GM21390 (cell line): ENCODE measurements at regions not wholly inside any gene's neighbourhood (a gene's known extent, or its start where the extent isn't known, plus 50 kb on each side); places are given as distances from the start of the nearest gene placed in this dataset.

Source experiments
- ATAC-seq: cut with Tn5 transposase; IDR thresholded peaks from one replicate; pipeline ENCODE4 v1.9.1; 2021; ENCODE audit not compliant: unreplicated experiment

DNA sequence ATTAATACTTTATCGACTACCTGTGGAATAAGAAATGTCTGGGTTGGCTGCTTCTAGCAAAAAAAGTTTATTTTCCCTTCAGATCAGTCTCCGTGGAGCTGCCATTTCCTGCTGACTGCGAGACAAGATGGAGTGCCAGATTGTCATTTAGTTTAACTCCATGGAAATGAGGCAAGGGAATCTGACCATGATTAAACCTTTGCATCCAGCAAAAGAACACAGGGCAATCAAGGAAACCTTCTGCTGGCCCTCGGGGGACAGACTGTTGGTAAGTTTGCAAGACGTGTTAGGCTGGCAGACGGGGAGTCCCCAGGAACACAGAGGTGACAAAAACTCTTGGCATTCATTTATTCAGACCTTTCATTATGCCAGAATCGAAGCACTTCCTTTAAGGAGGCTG lies 52.2 kb upstream of the SPACA1 start:
- ATAC-seq, result no peak

DNA sequence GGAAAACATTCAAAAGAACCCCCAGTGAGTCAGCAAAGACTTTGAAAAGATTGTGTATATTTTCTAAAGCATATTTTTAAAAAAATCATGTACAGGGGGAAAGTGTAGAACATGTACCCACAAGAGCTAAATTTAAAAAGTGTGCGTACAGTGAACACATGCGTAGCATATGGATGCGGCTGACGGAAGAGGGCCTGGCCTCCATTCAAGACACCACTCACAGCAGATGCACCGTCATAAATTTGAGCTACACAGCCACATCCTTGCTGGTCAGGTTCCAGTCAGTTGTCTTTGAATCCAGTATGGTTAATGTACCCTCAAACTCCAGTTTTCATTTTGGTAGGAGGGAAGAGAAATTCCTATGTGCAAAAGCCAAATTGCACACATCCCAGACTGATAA lies 54.3 kb upstream of the SPACA1 start:
- ATAC-seq, result no peak

DNA sequence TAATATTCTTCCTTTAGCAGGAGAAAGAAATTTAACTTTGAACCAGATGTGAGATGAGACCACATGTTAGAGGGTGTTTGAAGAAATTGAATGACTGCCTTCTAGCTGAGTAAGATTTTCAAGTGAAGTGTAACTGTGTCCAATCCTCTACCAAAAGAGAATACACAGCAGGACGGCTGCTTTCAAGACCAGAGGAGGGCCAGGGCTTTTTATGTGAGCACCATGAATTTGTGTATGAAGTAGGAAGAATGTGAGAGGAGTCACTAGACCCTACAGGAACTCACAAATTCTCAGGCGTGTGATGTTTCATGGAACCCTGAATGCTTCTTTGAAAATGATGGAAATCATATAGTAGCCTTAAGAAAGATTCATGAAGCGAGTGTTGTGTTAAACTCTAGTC lies 56.8 kb upstream of the SPACA1 start:
- no peak for ATAC-seq

DNA sequence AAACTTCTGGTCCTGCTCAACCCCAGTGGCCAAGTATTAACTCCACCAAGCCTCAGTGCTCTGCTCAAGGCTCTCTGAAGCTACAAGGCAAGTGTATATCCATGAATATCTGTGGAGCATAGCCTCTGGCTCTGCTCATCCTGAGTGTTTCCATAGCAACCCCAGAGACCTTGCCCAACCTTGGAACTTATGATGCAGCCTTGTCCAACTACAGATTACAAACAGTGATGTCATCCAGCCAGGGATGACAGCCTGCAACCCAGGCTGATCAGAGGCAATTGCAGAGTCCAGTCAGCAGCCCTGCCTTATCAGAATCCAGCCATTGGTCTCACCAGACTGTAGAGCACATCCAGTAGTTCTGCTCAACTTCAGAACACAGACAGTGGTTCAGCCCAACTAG lies 65.5 kb upstream of the SPACA1 start:
- no peak for ATAC-seq

DNA sequence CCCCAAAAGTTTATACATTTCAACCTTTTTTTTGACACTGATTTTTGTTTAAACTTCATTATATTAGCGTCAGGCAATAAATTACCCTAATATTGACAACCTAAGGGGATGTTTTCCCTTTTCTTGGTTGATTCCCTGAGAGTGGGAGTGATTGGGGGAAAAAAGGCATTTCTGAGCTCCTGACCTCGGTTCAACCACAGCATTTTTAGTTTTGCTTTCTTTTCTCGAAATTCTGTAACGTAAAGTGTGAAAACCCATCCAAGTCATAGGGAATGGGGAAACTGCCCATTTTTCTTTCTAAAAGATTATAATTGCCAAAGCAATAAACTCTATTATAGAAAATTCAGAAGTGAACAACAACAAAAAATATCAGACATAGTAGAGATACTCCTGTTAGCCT lies 67.9 kb upstream of the SPACA1 start:
- no peak for ATAC-seq

DNA sequence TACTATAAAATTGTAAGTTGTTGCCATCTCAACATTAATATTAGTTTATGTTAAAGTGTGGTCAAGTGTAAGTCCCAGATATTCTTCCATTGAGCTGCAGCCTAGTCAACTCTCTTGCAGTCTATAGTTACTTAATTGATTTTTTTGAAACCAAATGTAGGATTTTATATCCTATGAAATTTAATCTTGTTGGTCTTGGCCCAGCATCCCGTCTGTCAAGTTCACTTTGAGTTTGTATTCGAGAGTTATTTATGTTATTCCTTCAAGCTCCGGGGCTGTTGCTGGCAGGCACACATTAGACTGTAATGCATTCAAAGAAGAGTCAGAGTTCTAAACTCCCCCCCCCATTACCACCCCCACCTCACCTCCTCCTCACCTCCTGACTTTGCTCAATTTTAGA lies 71.0 kb upstream of the SPACA1 start:
- no peak for ATAC-seq

DNA sequence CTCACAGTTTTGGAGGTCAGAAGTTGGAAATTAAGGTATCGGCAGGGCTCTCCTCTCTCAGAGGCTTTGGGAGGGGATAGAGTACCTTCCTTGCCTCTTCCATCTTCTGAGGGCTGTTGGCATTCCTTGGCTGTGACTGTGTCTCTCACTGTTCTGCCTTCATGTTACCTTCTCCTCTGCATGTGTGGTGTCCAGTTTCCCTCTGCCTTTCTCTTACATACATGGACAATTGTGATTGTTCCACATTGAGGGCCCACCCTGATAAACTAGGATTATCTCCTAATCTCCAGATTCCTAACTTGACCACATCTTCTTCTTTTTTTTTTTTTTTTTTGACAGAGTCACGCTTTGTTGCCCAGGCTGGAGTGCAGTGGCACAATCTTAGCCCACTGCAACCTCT lies 72.1 kb upstream of the SPACA1 start:
- no peak for ATAC-seq

DNA sequence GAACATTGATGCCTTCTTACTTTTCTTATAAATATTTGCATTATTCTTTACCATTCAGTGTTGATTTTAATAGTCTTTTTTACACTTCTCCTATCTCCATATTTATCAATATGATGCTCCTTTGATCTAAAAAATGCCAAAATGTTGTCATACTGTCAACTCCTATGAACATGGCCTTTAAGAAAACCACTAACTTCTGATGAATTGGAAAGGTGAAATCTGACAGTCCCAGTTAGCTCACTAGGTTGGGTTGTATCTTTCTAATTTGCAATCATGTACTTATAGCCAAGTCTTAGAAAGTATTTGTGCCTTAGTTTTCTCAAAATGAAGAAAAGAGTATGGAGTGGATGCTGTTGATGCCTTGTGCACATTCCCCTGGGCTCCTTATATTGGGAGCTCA lies 75.4 kb upstream of the SPACA1 start:
- ATAC-seq, result no peak

DNA sequence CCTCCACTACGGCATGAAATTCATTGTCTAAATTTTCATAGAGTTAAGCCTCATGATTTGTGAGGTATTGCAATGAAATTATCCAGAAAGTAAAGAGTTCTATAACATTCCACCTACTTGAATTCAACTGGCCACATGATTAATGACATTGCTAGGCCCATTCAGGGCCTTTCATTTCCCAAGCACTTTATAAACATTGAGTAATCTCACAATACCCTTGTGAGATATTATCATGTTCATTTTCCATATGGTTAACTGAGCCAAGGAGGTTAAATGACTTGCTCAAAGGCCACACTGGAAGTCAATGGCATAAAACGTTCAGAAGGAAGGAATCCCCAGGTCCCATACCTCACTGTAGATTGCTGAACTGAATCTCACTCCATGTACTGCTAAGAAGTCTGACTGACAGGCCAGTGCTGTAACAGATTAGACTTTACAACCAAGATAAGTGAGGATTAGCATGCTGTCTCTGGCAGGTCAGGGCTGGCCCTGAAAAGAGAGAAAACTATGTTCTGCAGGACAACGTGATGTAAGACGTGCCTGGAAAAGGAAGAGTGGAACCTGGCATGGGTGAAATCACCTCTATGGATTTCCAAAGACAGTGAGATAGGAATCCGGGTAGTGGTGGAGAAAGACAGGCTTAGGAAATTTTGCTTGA lies 75.9 kb upstream of the SPACA1 start:
- no peak for ATAC-seq

DNA sequence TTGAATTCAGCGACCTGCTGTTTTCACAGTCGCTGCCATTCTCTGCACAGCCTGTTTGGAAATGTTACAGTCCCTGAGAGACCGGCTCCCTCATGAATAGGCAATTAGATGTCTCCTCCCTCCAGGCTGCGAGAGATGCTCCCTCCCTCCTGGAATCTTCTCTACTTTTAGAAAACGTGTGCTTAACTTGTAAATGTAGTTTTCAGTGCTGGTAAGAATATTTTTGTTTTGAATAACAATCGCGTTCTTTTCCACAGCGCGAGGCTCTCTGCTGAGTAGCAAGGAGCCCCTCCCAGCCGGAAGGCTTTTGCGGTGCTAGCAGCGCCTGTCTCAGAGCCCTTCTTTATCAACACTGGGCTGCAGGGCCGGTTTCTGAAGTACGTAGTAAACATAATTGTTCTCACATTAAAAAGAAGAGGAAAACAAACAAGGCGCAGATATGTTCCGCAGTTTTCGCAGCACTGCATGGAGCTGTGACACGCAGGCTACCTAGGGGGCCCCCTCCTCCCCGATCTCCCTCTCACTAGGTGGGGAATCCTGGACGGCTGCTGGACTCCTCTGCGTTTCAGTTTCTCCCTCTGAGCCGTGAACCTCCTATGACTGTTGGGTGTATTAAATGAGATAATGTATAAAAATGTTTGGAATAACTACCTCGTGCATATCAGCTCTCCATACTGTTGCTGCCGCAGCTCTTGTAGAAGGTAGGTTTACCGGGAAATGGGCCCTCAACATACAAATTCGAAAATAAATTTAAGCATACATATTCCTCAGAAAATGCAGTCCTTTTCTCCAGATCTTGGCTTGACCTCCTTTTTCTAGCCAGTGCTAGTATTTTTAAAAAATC lies 79.0 kb upstream of the SPACA1 start:
- ATAC-seq, result peak; percentile 75

DNA sequence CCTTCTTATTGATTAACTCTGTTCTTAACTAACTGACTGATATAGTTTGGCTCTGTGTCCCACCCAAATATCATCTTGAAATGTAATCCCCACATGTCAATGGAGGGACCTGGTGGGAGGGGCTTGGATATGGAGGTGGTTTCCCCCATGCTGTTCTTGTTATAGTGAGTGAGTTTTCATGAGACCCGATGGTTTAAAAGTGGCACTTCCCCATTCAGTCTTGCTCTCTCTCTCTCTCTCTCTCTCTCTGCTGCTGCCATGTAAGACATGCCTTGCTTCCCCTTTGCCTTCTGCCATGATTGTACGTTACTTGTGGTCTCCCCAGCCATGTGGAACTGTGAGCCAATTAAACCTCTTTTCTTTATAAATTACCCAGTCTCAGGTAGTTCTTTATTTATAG lies 81.8 kb upstream of the SPACA1 start:
- ATAC-seq, result no peak

DNA sequence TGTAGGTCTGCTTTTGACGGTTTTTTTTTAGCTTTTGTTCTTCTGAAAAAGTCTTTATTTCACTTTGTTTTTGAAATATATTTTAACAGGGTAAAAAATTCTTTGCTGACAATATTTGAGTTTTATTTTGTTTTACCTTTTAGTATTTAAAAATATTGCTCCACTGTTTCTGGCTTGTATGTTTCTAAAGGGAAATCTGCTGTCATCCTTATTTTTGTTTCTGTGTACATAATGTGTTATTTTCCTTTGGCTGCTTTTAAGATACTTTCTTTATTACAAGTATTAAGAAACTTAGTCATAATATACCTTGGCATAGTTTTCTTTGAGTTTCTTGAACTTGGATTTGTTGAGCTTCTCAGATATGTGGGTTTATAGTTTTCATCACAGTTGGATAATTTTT lies 88.6 kb upstream of the SPACA1 start:
- no peak for ATAC-seq

DNA sequence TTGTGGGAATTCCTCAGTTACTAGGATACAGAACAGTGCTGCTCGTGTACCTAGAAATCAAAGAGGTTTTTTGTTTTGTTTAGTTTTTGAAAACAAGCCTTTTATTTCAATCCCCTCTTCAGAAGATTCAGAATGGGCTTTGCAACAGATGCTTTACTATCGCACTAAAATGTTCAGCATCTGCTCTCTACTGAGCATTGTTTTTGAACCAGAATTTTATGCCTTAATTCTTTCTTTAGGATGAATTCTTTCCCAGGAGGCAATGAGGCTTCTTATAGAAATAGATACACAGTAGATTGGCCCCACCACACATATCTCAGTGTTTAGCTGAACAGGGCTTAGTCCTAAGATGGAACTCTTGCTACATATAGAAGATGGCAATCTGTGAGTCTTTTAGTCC lies 95.9 kb upstream of the SPACA1 start:
- no peak for ATAC-seq

DNA sequence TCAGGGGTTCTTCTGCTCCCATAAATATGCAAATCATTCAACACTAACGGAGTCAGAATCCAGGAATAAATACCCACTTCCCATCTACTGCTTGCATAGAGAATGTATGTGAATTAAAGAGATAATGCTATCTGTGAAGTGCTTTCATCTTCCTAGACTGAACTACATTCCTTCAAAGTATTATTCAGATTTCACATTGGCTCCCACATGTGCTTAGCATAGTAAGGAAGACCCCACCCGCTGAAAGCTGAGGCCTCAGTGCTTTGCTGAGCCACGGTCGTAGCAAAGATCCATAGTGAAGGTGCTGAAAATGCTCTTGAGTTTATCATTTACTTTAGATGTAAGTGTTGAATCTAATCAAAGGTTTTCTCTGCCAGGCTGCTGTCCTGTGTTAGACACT lies 97.0 kb upstream of the SPACA1 start:
- ATAC-seq, result no peak

DNA sequence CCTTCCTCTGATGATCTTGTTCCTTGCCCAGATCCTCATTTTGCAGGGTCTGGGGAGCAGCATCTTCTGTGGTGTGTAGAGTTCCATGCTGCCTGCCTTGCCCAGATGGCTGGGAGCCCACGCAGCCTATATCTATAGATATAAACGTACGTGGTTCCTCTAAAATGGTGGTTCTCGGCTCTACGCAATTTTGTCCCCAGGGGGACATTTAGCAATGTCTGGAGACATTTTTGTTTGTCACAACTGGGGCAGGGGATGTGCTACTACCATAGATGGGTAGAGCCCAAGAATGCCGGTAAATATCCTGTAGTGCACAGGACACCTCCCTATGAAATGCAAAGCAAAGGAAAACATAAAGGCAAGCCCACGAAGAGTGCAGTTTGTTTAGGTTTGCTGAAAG lies 98.4 kb upstream of the SPACA1 start:
- no peak for ATAC-seq

DNA sequence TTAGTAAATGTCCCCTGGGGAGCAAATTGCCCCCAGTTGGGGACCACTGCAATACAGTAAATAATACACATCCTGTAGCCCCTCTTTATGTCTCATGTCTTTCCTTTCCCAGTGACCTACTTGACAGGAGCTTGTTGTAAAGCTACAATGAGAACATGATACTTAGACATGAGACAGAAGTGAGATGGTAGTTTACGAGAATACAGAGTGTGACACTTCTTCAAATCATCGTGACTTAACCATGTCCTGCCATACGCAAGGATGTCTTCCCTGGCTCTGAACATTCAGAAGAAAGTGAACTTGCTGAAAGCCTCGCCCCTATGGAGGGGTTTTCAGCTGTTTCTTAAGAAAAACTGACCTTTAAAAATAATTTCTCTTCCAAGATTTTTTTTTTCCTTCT lies 101.0 kb upstream of the SPACA1 start:
- no peak for ATAC-seq

DNA sequence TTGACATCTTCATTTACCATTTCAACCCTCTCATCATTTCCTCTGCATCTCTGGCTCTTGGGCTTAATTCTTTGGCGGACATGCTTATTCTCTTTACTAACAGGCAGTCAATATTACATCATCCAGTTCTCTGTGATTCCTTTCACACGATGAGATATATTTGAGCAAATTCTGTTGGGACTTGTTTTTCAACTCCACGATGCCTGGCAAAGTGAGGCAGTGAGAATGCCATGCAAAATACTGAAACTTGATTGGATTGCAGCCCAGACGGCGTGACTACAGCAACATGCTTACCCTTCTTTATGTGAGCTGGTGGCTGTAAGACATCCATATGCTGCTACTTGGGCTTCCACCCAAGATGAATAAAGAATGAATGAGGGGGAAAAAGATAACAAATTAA lies 101.7 kb upstream of the SPACA1 start:
- no peak for ATAC-seq

DNA sequence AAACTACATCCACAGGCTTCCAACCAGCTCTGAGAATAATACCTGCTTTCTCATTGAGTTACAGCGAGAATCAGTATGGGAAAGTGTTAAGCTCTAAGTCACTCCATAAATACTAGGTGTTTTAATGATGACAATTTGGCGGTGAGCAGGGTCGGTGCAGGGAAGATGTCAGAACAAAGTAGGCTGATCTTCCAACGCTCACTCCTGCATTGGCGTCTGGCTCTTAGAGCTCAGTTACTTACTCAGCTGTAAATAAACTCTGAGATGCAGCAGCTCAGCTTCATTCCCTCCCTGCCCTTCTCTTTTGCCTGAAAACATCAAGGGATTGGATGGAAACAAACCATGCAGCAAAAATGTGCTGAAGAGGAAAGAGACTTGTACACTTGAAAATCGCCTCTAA lies 102.5 kb upstream of the SPACA1 start:
- no peak for ATAC-seq

DNA sequence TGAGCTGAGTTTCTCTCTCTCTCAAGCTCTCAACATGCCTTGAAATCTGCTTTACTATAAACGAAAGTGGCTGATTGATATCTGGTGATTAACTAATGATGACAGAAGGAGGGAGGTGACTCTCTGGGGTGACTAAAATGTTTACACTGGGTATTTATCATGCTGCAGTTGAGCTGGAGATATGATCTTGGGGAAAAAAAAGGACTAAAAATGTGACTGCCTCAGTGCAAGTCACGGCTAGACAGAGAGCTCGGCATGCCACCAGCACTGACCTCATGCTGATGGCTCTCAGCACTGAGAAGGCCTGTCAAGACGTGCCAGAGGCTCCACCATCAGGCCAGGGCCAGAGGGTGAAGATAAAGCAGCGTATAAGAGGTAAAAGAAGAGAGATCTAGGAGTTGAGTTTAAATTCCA lies 103.1 kb upstream of the SPACA1 start:
- ATAC-seq, result no peak

DNA sequence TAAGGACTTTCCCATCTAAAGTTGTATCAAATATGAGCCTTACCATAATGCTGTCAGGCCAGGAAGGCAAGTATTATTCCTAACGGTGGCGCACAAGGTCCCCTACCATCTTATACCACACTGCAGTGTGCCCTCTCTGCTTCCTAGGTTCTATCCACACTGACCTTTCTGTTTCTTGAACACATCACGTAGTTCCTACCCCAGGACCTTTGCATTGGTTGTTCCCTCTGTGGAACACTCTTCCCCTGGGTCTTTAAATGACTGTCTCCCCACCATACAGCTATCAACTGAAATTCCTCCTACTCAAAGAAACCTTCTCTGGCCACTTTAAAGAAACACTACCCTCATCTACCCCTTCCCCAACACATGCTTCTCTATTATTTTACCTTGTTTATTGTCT lies 104.5 kb upstream of the SPACA1 start:
- no peak for ATAC-seq

DNA sequence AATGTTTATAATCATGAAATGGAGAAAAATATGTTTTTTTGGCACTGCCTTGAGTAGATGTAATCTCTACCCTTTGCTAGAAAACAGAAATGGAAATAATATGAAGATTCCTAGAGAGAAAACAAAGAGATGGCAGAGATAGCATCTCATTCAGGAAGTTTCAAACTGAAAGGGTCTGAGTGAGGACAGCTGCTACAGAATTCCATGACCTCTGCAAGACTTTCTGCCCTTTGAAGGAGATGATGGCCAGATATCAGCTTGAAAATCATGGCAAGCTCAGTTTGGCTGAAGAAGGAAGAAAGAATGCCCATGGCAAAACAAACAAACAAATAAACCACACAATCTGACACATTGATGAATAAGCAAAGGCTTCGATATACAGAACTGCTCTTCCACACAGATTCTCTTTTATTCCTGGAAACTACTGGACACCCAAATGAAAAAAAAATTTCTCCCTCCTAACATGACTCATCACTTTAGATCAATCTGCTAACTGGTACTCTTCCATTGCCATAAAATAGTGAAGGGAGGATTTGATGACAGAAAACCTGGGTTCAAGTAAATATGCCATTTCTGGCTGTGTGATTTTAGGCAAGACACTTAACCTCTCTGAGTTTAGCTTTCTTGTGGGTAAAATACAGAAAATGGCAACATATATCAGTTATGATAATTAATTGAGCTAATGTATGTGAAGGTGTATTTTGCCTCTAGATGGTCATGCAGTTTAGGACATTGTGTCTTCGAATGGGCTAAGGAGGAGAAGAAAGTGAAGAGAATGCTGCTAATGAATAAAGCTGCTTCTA lies 105.9 kb upstream of the SPACA1 start:
- ATAC-seq, result no peak

DNA sequence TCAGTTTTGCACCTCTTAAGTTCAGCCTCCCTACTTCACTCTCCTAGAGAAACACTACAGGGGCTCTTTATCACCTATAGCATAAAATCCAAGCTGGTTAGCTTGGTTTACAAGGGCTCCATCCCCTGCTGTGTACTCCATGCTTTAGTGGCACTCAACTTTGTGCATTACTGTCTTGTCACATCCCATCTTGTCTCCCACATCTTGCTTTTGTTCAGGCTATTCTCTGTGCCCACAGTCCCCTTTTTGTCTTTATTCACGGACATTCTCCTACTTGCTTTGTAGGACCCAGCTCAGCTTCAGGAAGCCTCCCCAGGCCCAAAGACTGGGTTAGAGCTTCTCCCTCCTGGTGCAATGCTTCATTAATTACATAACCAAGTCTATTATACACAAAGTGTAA lies 107.9 kb upstream of the SPACA1 start:
- ATAC-seq, result no peak
